OCI-M1 (cell line): ENCODE measurements at regions not wholly inside any gene's neighbourhood (a gene's known extent, or its start where the extent isn't known, plus 50 kb on each side); places are given as distances from the start of the nearest gene placed in this dataset.
"Not testable (repeated sequence)": the region's sequence is repeated elsewhere in the genome, so short reads cannot be mapped to it uniquely, and the experiment has no call there.

Source experiments
- DNase-seq: peaks from one replicate; lab custom pipeline; 2025; lab: John Stamatoyannopoulos, UW

- no peak for DNase-seq
Observed at GRCh38 chr1:219051547-219051946, 122.1 kb upstream of the LYPLAL1 start.

- DNase-seq = peak; percentile 47
Observed at GRCh38 chr1:219058891-219059820, 114.5 kb upstream of the LYPLAL1 start.

DNA sequence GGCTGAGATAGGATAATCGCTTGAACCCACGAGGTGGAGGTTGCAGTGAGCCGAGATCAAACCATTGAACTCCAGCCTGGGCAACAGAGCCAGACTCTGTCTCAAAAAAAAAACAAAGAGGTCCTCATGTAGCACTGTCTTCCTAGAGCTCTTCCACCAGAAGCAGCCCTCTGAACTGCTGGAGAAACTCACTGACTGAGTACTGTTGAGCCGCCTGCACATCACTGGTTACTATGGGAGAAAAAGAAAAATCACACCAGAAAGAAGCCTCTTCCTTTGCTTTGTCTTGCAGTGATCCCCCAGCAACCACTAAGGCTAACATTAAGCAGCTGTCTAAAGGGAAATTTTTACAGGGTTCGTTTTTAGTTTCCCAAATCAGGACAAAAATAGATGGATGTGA lies 112.9 kb upstream of the LYPLAL1 start:
- DNase-seq = no peak

- no peak for DNase-seq
Observed at GRCh38 chr1:219062161-219062560, 111.5 kb upstream of the LYPLAL1 start.

- DNase-seq = no peak
Observed at GRCh38 chr1:219066098-219066497, 107.6 kb upstream of the LYPLAL1 start.

DNA sequence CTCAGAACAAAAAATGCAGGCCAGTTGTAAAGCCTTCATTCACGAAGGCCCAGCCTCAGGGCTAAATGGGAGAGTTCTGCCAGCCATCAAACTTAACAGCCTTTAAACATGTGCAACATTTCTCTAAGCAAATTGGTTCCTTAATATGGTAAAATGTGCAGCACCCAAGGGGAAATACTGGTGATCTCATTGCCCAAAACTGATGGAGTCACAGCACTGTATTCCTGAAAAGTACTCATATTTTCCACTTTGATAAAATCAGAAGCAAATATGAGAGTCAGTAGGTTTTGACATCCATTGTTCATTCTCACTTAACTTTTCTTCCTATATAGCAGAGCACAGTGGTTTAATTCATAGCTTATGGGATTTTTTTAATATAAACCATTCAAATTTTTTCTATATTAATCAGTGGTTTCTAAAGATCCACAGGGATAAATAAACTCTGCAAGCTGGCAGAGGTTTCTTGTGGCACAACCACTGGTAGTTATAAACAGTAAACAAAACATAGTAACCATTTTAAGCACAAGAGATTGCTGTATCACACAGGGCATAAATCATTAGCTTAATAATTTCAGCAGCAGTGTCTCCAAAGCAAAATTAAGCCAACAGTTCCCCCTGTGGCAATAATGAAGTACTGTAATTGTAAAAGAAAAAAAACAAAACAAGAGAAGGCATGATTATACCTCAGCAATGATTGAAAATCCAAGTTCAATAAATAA lies 106.9 kb upstream of the LYPLAL1 start:
- DNase-seq = peak; percentile 62

DNA sequence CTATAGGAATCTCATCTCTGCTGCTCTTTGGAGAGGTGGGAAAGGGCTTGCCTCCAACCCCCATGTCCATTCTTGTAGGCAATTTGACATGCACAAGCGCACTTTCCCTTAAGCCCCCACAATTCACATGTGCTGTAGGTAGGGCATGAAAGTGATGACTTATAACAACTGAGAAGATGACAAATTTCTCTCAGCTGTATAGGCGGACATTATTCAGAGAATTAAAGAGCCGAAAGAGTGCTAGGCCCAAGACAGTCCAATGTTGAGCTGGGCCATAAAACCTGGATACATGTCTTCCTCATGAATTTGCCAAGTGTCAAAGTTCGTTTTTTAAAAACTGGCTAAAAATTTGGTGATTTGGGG lies 106.3 kb upstream of the LYPLAL1 start:
- no peak for DNase-seq

- not testable (repeated sequence) for DNase-seq
Observed at GRCh38 chr1:219070395-219070794, 103.3 kb upstream of the LYPLAL1 start.

GRCh38 chr1:219071209-219071608 lies 102.5 kb upstream of the LYPLAL1 start:
- no peak for DNase-seq

GRCh38 chr1:219072329-219072728 lies 101.3 kb upstream of the LYPLAL1 start:
- DNase-seq = no peak

DNA sequence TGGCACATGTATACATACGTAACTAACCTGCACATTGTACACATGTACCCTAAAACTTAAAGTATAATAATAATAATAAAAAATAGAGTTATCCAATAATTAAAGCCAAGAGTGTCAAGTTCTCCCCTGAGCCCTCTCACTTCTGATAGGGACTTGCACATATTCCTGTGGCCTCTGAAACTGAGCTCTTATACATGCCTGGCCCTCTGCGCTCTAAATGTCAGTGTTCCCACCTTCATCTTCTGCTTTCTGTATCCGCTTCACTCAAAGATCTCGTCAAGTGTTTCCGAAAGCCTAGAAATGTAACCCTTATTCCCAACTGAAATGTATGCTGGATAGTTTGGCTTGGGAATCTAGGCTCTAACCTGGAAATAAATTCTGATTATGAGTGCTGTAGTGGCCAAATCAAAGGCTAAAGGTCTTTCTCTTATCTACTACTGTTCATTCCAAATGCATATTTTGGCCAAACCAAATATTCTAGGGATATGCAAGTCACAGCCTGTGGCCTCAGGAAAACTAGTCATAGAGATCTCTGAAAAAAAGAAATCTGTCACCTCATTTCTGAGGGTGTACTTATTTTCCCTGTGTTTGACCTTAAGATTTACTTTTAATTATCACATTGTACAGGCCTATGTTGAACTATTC lies 99.5 kb upstream of the LYPLAL1 start:
- no peak for DNase-seq

GRCh38 chr1:219075121-219075879 lies 98.4 kb upstream of the LYPLAL1 start:
- DNase-seq = no peak

DNA sequence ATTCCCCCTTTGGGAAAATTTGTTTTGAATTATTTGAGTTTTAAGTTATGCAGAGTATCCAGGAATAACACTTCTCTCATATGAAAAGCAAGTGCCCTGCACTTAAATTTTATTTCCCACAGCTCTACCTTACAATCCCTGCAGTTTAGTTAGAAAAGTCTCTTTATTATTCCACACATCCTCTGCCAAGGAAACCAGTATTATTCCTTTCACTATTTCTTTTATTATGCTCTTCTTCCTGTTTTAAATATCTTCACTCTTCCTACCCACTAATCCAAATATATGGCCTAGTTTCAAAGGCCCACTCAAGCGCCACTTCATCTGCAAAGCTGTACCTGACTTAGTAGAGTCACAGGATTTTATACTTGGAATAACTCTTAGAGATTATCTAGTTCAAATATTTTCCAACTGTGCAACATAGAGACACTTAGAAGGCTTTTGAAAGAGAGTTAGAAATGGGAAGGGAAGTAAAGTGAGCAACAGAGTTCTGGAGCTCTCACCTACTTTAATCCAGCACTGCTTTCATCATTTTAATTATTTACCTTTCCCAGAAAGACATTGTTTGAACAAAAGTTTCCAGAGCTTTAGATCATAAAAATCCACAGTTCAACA lies 97.2 kb upstream of the LYPLAL1 start:
- no peak for DNase-seq

- not testable (repeated sequence) for DNase-seq
Observed at GRCh38 chr1:219077767-219078166, 95.9 kb upstream of the LYPLAL1 start.

DNA sequence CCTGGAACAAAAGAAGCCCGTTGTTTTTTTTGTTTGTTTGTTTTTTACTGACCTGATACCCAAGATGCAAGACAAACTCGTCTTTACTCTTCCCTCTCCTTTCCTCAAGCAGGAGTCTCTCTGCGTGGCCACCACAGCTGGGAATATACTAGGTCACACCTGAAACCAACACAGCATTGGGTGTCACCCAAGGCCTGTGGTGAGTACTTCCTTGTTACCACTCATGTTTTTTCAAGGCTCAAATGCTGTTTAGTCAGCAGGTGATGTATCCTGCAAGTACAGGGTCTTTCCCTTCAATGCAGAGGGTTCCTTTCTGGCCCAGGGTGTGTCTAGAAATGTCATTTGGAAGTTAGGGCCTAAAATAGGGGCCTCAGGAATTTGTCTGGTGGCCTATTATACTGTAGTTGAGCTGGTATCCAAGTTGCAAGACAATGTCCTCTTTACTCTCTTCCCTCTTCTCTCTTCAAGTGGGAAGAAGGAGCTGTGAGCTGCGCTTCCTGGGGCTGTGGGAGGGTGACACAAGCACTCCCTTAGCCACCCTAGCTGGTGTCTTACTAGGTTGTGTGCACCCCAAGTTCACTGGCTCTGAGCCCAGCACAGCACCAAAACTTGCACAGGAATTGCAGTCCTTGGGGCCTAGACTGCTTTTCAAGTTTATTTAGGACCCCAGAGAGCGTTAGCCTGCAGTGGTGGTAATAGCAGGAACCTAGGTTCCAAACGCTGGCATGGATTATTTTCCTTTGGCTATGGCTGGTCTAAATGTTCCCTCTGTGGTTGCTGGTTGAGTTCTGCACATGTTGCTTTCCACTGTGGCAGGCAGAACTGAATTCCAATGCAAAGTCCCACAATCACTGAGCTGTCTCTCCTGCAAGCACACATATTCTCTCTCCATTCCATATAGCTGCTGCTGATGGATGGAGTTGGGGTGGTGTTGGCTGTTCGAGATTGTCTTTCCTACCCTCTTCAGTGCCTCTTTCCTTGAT lies 91.4 kb upstream of the LYPLAL1 start:
- no peak for DNase-seq

GRCh38 chr1:219083631-219084030 lies 90.0 kb upstream of the LYPLAL1 start:
- DNase-seq = no peak

- DNase-seq = no peak
Observed at GRCh38 chr1:219085082-219085481, 88.6 kb upstream of the LYPLAL1 start.

DNA sequence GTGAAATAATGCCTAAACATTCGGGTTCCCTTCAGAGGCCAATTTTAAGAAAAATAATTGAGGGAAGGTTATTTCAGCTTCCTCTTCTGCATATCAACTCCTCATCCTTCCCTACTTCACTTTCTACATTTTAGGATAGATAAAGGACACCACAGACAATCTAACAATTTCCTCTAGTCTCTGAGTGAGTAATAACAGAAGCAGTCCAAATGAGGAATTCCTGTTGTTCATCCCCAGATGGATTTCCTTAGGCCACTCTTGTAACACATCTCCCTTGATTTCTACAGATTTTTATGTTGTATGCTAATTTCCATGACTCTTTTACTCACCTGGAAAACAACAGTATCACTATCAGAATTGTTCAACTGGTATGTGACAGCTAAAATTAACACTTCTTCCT lies 87.7 kb upstream of the LYPLAL1 start:
- peak; percentile 53 for DNase-seq

DNA sequence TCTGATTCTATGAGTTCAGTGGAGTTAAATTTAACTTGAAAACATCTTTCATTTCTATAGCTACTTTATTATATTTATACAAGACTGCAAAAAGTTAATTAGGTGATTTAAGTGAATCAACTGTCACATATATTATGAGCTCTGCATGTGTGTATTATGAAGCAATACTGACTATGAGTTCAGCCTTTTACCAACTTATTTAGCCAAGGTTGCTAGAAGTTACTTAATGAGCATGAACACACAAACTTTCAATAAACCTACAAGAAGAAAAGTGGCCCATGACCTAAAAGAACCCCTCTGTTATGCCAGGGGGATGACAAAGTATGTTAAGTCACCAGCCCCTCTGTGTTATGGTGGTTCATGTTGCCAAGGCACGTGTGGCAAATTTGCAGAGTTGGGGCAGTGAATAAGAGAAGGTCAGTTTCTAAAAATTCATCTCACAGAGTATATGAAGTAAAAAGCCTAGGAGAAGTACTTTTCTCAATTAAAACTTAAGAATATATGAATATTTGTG lies 86.7 kb upstream of the LYPLAL1 start:
- peak; percentile 34 for DNase-seq
